NB4 (cell line): ENCODE measurements at regions not wholly inside any gene's neighbourhood (a gene's known extent, or its start where the extent isn't known, plus 50 kb on each side); places are given as distances from the start of the nearest gene placed in this dataset.
A peak's percentile ranks its signal among the peaks of the same experiment; 100 is the strongest.

Experiments used
- DNase-seq: peaks from one replicate; pipeline ENCODE4 v3.0.0; 2010; ENCODE audit warnings: low read depth
- H3K4me3 ChIP-seq: one replicate; pipeline ENCODE4 v1.5.1; 2011; ENCODE audit warnings: mild to moderate bottlenecking, low read depth, low read length, moderate library complexity
- CTCF ChIP-seq: IDR thresholded peaks from one replicate; pipeline ENCODE4 v1.5.1; 2012; ENCODE audit warnings: low read depth, low read length
- MAX ChIP-seq: IDR thresholded peaks from 2 replicates; pipeline ENCODE4 v1.6.1; 2011; ENCODE audit warnings: low read depth, low read length
- MYC ChIP-seq: IDR thresholded peaks from 2 replicates; pipeline ENCODE4 v1.6.1; 2011; ENCODE audit warnings: low read depth, low read length
- POLR2A ChIP-seq: IDR thresholded peaks from 2 replicates; pipeline ENCODE4 v1.6.1; 2011; ENCODE audit warnings: mild to moderate bottlenecking; ENCODE audit not compliant: insufficient read length; ENCODE audit errors: extremely low read depth

- DNase-seq, result no peak
- TF ChIP-seq MYC, result no peak
- no peak for TF ChIP-seq POLR2A
- TF ChIP-seq CTCF, result no peak
- TF ChIP-seq MAX, result no peak
Observed at GRCh38 chr21:24302400-24302799, 1304.9 kb downstream of the MRPL39 start.

GRCh38 chr21:24298040-24298439 lies 1309.2 kb downstream of the MRPL39 start:
- H3K4me3 ChIP-seq, result no peak overlapping the region
- TF ChIP-seq MYC (no peak), POLR2A (no peak), MAX (no peak), CTCF (no peak)
- DNase-seq, result no peak

More at GRCh38 chr21:24302400-24302799, 1304.9 kb downstream of the MRPL39 start:
- H3K4me3 ChIP-seq, result no peak overlapping the region

GRCh38 chr21:24294171-24294570 lies 1313.1 kb downstream of the MRPL39 start:
- TF ChIP-seq MAX (peak; percentile 32; the same call in 1 of the 2 replicates), MYC (no peak)
- DNase-seq, result no peak
- H3K4me3 ChIP-seq, result no peak overlapping the region

GRCh38 chr21:24290151-24290833 lies 1317.0 kb downstream of the MRPL39 start:
- no peak for TF ChIP-seq CTCF
- H3K4me3 ChIP-seq, result no peak overlapping the region
- no peak for DNase-seq

- H3K4me3 ChIP-seq, result no peak overlapping the region
- no peak for DNase-seq
- no peak for TF ChIP-seq CTCF
Observed at GRCh38 chr21:24289539-24289938, 1317.7 kb downstream of the MRPL39 start.

GRCh38 chr21:24280596-24280995 lies 1326.7 kb downstream of the MRPL39 start:
- DNase-seq, result no peak
- TF ChIP-seq MYC (no peak), MAX (no peak), POLR2A (no peak), CTCF (no peak)
- no peak overlapping the region for H3K4me3 ChIP-seq
